ENCODE measurements at regions not wholly inside any gene's neighbourhood (a gene's known extent, or its start where the extent isn't known, plus 50 kb on each side); places are given as distances from the start of the nearest gene placed in this dataset.

DNA sequence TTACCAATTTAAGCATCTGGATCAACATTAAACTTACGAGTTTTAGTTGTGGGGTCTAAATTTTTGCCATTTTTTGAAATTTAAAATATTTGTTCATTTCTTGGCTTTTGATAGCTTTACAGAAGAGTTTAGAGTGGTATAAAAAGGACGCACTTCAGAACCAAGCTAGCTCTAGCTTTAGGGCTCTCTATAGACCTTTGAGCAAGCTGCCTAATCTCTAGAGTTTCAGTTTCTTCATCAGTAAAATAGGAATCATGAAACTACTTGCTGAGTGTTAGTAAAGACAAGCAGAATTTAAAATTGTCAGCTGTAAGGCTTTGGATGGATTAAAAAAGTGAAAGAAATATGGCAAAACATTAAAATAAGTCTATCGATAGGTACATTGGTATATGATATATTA is 266.5 kb downstream of the IPMK start (continued):
- TF ChIP-seq SYNCRIP (IDR thresholded peaks at IDR 0.05; ENCODE audit: insufficient read depth, low read depth, low read length) (no peak), POLR2AphosphoS2 (IDR thresholded peaks at IDR 0.05; ENCODE audit: low read depth, low read length) (no peak)
- TF ChIP-seq, protein P1, sequence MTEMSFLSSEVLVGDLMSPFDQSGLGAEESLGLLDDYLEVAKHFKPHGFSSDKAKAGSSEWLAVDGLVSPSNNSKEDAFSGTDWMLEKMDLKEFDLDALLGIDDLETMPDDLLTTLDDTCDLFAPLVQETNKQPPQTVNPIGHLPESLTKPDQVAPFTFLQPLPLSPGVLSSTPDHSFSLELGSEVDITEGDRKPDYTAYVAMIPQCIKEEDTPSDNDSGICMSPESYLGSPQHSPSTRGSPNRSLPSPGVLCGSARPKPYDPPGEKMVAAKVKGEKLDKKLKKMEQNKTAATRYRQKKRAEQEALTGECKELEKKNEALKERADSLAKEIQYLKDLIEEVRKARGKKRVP (CRISPR knock-in tag; IDR thresholded peaks at IDR 0.05), result no peak

DNA sequence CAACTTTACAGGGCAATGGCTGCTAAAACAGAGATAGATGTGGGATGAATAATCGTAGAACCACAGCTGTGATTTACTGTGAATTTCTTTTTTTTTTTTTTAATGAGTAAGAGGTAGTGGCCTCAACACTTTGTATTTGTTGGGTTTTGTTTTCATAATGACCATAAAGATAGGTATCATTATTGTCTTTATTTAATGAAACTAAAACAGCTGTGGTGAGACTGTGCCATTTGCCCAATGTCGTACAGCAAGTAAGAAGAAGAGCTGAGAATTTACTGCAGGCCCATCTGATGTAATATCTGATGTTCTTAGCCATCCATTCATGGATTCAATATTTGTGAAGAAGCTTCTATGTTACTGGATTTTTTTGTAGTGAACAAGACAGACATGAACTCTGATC is 271.2 kb downstream of the IPMK start:
- Histone ChIP-seq H4K20me1 (ENCODE audit: insufficient read depth, low read length) (no peaks in the 10 kb centered on the region), H3K79me2 (ENCODE audit: insufficient read depth, low read length) (no peaks in the 10 kb centered on the region), H3K27ac (ENCODE audit: extremely low read length, insufficient read depth, low read length) (no peak overlapping the region), H3K9ac (ENCODE audit: insufficient read depth, low read depth, low read length) (no peak overlapping the region), H3K27me3 (ENCODE audit: control insufficient read depth in 1 of 2, insufficient read depth in 2 of 2, low read length in 2 of 2) (no peaks in the 10 kb centered on the region), H3K9me3 (ENCODE audit: low read length) (no peaks in the 10 kb centered on the region), H3K36me3 (replicated peaks in 1 of 2; ENCODE audit: control insufficient read depth in 1 of 2, insufficient read depth in 2 of 2, low read length in 2 of 2) (no peaks in the 10 kb centered on the region), H3K4me3 (replicated peaks in 1 of 3; ENCODE audit: insufficient read depth in 1 of 3, low read depth in 2 of 3, low read length in 3 of 3) (no peak overlapping the region), H3K4me1 (ENCODE audit: insufficient read depth, low read length) (no peaks in the 10 kb centered on the region), H2AFZ (ENCODE audit: low read length) (no peak overlapping the region), H3K4me2 (ENCODE audit: low read depth, low read length) (no peak overlapping the region)
- WGBS (ENCODE audit: low lambda C conversion rate), result 4% methylated on average over 2 of the region's 2 CpGs
- FAIRE-seq (no peak), ATAC-seq (no peak), DNase-seq (ENCODE audit: low spot score) (no peak)
- in situ Hi-C loops (cut with HindIII; ENCODE audit: extremely low pct_ligation_motif_present, low pct_unique_long_range_greater_than_20kb) (no loop called here), intact Hi-C loops (cut with micrococcal nuclease; ENCODE audit: unreplicated experiment) (no loop called here)
- POLR2A ChIA-PET, result no interaction called here
- CTCF ChIA-PET (ENCODE audit: low intra/inter-chr PET ratio, low total read pairs), result no interaction called here
- no TSS peak for BruUV-seq (replicated peaks)
- no peak for TF ChIP-seq ATF7-NPFF (CRISPR knock-in tag; IDR thresholded peaks at IDR 0.05; ENCODE audit: low read depth)
- no peak for TF ChIP-seq GPN1 (CRISPR knock-in tag; IDR thresholded peaks at IDR 0.05; ENCODE audit: borderline replicate concordance)
- TF ChIP-seq SALL2 (CRISPR knock-in tag; IDR thresholded peaks at IDR 0.05), result no peak
- TF ChIP-seq, protein P2, sequence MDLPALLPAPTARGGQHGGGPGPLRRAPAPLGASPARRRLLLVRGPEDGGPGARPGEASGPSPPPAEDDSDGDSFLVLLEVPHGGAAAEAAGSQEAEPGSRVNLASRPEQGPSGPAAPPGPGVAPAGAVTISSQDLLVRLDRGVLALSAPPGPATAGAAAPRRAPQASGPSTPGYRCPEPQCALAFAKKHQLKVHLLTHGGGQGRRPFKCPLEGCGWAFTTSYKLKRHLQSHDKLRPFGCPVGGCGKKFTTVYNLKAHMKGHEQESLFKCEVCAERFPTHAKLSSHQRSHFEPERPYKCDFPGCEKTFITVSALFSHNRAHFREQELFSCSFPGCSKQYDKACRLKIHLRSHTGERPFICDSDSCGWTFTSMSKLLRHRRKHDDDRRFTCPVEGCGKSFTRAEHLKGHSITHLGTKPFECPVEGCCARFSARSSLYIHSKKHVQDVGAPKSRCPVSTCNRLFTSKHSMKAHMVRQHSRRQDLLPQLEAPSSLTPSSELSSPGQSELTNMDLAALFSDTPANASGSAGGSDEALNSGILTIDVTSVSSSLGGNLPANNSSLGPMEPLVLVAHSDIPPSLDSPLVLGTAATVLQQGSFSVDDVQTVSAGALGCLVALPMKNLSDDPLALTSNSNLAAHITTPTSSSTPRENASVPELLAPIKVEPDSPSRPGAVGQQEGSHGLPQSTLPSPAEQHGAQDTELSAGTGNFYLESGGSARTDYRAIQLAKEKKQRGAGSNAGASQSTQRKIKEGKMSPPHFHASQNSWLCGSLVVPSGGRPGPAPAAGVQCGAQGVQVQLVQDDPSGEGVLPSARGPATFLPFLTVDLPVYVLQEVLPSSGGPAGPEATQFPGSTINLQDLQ (CRISPR knock-in tag; IDR thresholded peaks at IDR 0.05), result no peak
- TF ChIP-seq, protein P3, sequence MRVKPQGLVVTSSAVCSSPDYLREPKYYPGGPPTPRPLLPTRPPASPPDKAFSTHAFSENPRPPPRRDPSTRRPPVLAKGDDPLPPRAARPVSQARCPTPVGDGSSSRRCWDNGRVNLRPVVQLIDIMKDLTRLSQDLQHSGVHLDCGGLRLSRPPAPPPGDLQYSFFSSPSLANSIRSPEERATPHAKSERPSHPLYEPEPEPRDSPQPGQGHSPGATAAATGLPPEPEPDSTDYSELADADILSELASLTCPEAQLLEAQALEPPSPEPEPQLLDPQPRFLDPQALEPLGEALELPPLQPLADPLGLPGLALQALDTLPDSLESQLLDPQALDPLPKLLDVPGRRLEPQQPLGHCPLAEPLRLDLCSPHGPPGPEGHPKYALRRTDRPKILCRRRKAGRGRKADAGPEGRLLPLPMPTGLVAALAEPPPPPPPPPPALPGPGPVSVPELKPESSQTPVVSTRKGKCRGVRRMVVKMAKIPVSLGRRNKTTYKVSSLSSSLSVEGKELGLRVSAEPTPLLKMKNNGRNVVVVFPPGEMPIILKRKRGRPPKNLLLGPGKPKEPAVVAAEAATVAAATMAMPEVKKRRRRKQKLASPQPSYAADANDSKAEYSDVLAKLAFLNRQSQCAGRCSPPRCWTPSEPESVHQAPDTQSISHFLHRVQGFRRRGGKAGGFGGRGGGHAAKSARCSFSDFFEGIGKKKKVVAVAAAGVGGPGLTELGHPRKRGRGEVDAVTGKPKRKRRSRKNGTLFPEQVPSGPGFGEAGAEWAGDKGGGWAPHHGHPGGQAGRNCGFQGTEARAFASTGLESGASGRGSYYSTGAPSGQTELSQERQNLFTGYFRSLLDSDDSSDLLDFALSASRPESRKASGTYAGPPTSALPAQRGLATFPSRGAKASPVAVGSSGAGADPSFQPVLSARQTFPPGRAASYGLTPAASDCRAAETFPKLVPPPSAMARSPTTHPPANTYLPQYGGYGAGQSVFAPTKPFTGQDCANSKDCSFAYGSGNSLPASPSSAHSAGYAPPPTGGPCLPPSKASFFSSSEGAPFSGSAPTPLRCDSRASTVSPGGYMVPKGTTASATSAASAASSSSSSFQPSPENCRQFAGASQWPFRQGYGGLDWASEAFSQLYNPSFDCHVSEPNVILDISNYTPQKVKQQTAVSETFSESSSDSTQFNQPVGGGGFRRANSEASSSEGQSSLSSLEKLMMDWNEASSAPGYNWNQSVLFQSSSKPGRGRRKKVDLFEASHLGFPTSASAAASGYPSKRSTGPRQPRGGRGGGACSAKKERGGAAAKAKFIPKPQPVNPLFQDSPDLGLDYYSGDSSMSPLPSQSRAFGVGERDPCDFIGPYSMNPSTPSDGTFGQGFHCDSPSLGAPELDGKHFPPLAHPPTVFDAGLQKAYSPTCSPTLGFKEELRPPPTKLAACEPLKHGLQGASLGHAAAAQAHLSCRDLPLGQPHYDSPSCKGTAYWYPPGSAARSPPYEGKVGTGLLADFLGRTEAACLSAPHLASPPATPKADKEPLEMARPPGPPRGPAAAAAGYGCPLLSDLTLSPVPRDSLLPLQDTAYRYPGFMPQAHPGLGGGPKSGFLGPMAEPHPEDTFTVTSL (CRISPR knock-in tag; IDR thresholded peaks at IDR 0.05; ENCODE audit: borderline replicate concordance), result no peak
- no peak for TF ChIP-seq ZNF879 (CRISPR knock-in tag; IDR thresholded peaks at IDR 0.05)
- TF ChIP-seq, protein P4, sequence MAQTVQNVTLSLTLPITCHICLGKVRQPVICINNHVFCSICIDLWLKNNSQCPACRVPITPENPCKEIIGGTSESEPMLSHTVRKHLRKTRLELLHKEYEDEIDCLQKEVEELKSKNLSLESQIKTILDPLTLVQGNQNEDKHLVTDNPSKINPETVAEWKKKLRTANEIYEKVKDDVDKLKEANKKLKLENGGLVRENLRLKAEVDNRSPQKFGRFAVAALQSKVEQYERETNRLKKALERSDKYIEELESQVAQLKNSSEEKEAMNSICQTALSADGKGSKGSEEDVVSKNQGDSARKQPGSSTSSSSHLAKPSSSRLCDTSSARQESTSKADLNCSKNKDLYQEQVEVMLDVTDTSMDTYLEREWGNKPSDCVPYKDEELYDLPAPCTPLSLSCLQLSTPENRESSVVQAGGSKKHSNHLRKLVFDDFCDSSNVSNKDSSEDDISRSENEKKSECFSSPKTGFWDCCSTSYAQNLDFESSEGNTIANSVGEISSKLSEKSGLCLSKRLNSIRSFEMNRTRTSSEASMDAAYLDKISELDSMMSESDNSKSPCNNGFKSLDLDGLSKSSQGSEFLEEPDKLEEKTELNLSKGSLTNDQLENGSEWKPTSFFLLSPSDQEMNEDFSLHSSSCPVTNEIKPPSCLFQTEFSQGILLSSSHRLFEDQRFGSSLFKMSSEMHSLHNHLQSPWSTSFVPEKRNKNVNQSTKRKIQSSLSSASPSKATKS (CRISPR knock-in tag; IDR thresholded peaks at IDR 0.05), result no peak
- TF ChIP-seq PRMT3 (CRISPR knock-in tag; IDR thresholded peaks at IDR 0.05; ENCODE audit: borderline replicate concordance, low read depth), result no peak
- TF ChIP-seq SOX5 (CRISPR knock-in tag; IDR thresholded peaks at IDR 0.05; ENCODE audit: borderline replicate concordance), result no peak

Measured in HepG2 (cell line).